ENCODE measurements at regions not wholly inside any gene's neighbourhood (a gene's known extent, or its start where the extent isn't known, plus 50 kb on each side); places are given as distances from the start of the nearest gene placed in this dataset.

DNA sequence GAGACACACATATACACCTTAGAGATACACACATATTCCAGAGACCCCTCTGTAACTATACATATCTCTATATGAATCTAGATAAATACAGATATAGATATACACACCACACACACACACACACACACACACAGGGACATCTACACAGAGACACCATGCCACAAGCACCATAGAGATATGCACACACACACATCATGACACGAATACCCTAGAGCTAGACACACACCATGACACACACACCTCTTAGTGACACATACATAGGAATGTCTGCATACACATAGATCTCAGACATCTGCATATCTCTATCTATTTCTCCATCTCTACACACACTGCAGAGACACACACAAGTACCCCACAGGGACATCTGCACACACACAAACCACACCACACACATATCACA, 270.0 kb downstream of the CYRIA start:
- no peak for TF ChIP-seq CTCF (IDR thresholded peaks at IDR 0.05; ENCODE audit: control insufficient read depth, extremely low read depth, insufficient read depth)
- no peak for DNase-seq (ENCODE audit: low read depth)
- H3K4me3 ChIP-seq (ENCODE audit: low read depth, low read length) = no peak overlapping the region

DNA sequence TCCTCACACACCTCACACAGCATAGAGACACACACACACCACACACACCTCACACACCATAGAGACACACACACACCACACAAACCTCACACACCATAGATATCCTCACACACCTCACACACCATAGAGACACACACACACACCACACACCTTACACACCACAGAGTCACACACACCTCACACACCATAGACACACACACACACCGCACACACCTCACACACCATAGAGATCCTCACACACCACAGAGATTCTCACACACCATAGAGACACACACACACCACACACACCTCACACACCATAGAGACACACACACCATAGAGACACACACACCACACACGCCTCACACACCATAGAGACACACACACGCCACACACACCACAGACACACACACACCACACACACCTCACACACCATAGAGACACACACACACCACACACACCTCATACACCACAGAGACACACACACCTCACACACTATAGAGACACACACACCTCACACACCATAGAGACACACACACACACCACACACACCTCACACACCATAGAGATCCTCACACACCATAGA, 270.6 kb downstream of the CYRIA start:
- no peak overlapping the region for H3K4me3 ChIP-seq (ENCODE audit: low read depth, low read length)
- no peak for TF ChIP-seq CTCF (IDR thresholded peaks at IDR 0.05; ENCODE audit: control insufficient read depth, extremely low read depth, insufficient read depth)
- DNase-seq (ENCODE audit: low read depth) = no peak

GRCh38 chr2:16394072-16394985, 271.3 kb downstream of the CYRIA start:
- TF ChIP-seq CTCF (IDR thresholded peaks at IDR 0.05; ENCODE audit: control insufficient read depth, extremely low read depth, insufficient read depth) = no peak
- no peak overlapping the region for H3K4me3 ChIP-seq (ENCODE audit: low read depth, low read length)
- no peak for DNase-seq (ENCODE audit: low read depth)

DNA sequence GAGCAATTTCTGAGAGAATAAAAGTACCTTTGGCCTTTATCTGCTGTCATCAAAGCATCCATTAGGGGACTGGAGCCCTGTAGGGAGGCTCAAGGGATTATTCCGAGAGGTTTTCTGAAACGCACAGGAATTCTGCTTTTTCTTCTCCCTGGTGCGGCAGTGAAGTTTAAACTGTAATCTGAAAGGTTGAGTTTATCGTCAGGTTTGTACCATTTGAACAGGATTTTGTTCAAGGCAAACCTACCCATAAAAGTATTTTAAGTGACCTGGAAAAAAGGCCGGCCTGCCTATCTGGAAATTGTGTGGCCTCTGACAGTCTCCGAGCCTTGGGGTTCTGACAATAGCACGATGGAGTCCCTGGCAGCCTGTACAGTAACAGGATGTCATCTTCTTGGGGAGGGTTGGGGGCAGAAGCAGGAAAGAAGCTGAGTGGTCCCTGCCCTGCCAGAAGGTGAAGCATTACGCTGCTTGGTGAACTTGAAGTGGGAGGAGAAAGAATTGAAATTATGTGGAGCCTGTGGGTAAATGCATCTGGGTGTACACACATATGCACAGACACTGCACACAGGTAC, 272.0 kb downstream of the CYRIA start:
- DNase-seq (ENCODE audit: low read depth) = no peak
- TF ChIP-seq CTCF (IDR thresholded peaks at IDR 0.05; ENCODE audit: control insufficient read depth, extremely low read depth, insufficient read depth) = no peak
- H3K4me3 ChIP-seq (ENCODE audit: low read depth, low read length) = no peak overlapping the region

DNA sequence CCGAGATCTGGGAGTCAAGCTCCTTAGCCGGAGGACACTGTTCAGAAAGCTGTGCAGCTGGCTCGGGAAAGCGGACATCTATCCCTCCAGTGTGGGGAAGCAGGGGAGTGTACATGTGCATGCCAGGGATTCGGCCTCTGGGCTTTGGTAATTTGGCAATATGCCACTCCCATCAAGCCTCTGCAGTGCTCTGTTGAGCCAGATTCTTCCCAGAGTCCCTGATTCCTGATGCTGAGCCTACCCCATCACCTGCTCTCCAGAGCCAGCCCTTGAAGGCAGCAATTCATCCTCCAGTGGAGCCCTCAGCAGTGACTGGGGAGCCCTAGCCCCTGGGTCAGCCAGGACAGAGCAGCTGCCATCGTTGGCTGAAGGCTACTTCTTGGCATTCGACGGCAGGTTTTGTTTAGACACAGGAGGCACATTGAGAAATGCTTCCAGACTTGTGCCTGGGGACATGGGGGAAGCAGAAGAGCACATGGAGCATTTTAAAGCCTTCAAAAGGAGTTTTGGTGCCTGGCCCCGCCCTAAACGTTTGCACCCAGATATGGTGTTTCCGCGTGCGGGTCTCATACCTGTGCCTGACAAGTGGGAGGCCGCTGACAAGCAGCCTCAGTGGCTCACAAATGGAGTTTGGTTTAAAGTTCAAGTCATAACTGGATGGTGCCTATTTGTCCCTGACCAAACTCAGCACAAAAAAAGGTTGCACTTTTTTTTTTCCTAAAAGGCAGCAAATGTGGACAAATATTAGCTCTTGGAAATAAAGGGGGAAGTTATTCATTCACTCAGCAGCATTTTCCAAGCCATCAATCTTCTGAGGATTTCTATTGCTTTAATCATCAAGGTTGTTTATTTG, 272.8 kb downstream of the CYRIA start:
- no peak for TF ChIP-seq CTCF (IDR thresholded peaks at IDR 0.05; ENCODE audit: control insufficient read depth, extremely low read depth, insufficient read depth)
- no peak overlapping the region for H3K4me3 ChIP-seq (ENCODE audit: low read depth, low read length)
- no peak for DNase-seq (ENCODE audit: low read depth)

DNA sequence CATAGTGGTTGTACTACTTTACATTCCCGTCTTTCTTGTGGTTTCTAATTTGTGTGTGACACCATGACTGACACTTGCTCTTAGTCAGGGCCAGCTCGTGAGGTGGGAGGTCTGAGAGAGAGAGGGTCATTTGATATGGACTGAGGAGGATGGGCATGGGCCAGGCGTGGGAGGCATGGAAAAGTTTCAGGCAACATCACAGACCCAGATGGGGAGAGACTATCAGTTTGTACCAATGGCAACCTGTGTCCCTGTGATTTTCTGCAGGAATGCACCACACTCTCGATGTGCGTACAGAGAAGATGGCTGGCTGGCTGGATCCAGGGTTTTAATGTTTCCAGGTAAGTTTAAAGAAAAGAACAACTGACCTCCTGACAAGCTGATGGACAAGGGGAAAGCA, 273.6 kb downstream of the CYRIA start:
- H3K4me3 ChIP-seq (ENCODE audit: low read depth, low read length) = no peak overlapping the region
- TF ChIP-seq CTCF (IDR thresholded peaks at IDR 0.05; ENCODE audit: control insufficient read depth, extremely low read depth, insufficient read depth) = no peak
- no peak for DNase-seq (ENCODE audit: low read depth)

Measured in LNCaP clone FGC (cell line).